Retinal pigment epithelial cell (primary cell): ENCODE measurements at regions not wholly inside any gene's neighbourhood (a gene's known extent, or its start where the extent isn't known, plus 50 kb on each side); places are given as distances from the start of the nearest gene placed in this dataset.
"Not testable (repeated sequence)": the region's sequence is repeated elsewhere in the genome, so short reads cannot be mapped to it uniquely, and the experiment has no call there.

Source experiments
- DNase-seq: peaks from one replicate; pipeline ENCODE4 v3.0.0-alpha.2; 2010; ENCODE audit warnings: low read depth
- H3K4me3 ChIP-seq: 2 replicates; pipeline ENCODE4 v1.5.1; 2011; ENCODE audit warnings: mild to moderate bottlenecking, low read length, control low read depth, moderate library complexity
- CTCF ChIP-seq: conservative IDR thresholded peaks from 2 replicates; pipeline ENCODE4 v1.5.1; 2011; ENCODE audit warnings: low read depth, low read length, control low read depth, inconsistent platforms

DNA sequence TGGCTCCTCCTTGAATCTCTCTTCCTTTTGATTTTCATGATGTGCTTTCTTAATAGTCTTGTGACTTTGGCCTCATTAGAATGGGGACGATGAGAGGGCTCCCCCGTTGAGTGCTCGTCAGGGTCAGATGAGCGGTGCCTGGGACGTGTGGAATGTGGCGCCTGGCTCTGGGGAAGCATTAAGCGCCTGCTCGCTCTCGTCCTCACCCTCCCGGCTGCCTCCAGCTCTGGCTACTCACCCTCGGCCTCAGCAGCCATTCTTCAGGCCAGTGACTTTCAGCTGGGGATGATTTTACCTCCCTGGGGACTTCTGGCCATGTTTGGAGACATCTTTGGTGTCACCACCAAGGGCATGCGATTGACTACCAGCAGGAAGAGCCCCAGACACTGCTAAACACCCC, 69.7 kb downstream of the RPS6KA4 start:
- no peak overlapping the region for H3K4me3 ChIP-seq
- DNase-seq, result no peak
- TF ChIP-seq CTCF, result no peak

- DNase-seq, result no peak
- no peak overlapping the region for H3K4me3 ChIP-seq
- TF ChIP-seq CTCF, result no peak
Observed at GRCh38 chr11:64429970-64430369, 71.0 kb downstream of the RPS6KA4 start.

GRCh38 chr11:64430645-64431044, 71.7 kb downstream of the RPS6KA4 start:
- no peak overlapping the region for H3K4me3 ChIP-seq
- no peak for TF ChIP-seq CTCF
- DNase-seq, result no peak

DNA sequence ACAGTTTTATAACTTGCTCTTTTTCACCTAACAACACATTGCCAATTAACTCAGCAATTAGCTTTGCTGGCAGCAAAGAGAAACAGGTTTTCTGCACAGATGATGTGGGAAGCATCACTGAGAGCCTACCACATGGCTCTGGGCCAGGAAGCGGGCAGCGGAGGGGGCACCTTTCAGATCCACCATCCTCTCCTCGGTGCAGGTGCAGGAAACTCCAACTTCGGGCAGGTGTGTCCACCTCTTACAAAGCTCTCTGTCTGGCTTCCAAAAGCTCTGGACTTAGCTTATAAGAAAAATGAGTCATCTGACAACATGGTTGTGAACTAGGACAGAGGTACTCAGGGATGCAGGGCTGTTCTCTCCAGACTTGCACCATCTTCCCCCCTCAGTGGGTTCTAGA, 77.0 kb downstream of the RPS6KA4 start:
- no peak for DNase-seq
- no peak for TF ChIP-seq CTCF
- H3K4me3 ChIP-seq, result no peak overlapping the region

- H3K4me3 ChIP-seq, result no peak overlapping the region
- no peak for DNase-seq
- no peak for TF ChIP-seq CTCF
Observed at GRCh38 chr11:64437426-64437825, 78.5 kb downstream of the RPS6KA4 start.

DNA sequence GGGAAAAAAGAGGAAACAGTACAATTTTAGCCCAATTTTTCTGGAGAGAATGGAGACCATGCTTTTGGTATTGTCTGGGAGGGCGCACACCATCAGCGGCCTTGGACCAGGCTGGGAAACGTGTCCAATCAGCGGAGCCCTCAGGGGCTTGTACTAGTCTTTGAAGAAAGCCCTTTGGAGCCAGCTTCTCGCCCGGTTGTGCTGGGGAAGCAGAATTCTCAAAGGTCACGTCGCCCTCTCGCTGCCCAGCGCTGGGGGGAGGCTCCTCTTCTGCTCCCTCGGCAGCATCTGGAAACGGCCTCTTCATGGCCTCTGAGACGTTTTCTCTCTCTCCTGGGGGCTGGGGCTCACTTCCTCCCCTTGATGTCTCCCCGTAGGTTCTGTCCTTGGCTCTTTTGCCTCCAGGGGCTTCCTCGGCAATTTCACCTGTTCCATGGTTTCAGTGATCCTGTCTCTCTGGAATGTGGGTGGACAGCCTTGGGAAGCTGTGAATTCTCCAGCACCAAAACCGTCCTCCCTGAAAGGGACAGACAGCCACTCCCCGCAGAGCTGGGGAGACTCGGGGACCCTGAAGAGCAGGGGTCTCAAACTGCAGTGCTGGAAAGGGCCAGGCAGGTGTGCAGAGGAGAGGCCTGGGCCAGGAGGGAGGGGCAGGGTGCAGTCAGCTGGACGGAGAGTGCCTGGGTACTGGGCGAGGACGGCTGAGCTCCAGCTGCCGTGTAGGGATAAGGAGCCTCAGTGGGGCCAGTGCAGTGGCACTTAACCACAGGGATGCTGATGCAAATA, 80.2 kb downstream of the RPS6KA4 start:
- TF ChIP-seq CTCF, result no peak

DNA sequence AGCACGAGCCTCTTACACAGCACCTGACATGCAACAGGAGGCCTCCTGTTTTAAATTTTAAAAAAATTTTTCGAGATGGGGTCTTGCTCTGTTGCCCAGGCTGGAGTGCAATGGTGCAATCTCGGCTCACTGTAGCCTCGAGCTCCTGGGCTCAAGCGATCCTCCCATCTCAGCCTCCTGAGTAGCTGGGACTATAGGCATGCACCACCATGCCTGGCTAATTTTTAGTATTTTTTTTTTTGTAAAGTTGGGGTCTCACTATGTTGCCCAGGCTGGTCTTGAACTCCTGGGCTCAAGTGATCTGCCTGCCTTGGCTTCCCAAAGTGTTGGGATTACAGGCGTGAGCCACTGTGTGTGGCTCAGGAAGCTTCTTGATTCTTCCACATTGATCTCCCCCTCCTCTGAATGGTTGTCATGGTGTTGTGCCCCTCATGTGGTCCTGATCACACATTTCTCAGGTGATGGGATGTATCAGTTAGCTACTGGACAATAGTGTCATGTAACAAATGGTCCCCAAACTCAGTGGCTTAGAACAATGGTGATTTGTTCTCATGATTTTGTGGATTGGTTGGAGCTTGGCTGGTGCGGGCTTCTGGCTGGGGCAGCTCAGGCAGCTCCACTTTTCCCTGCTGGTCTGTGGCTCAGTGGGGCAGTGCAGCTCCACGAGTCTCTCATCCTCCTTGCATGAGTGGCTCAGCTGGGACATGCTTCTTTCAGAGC, 81.0 kb downstream of the RPS6KA4 start:
- DNase-seq, H3K4me3 ChIP-seq: not testable (repeated sequence)

More for the DNA sequence above, 80.2 kb downstream of the RPS6KA4 start:
- no peak overlapping the region for H3K4me3 ChIP-seq
- no peak for DNase-seq
